Activated naive CD8-positive, alpha-beta T cell treated with anti-CD3 and anti-CD28 coated beads, Interleukin-2, amount 10 ng/mL, durations not matched to agents 7 days and 5 days (primary cell): ENCODE measurements at regions not wholly inside any gene's neighbourhood (a gene's known extent, or its start where the extent isn't known, plus 50 kb on each side); places are given as distances from the start of the nearest gene placed in this dataset.

Source experiments
- ATAC-seq: fragments of 150-1000 bp; cut with Tn5 transposase; one replicate; pipeline ENCODE4 v1.10.0; 2021; ENCODE audit warnings: low read depth, moderate library complexity
- POLR2A ChIA-PET: fragments of 350-600 bp; sonication (Branson Sonifier 250); formaldehyde crosslinking; loops from one replicate; lab custom pipeline; 2021; ENCODE audit warnings: antibody characterized with exemption; lab: Charles Lee
- DNase-seq: peaks from one replicate; pipeline ENCODE4 v3.0.0; 2021
- H3K27ac Mint-ChIP-seq: one replicate; pipeline ENCODE4 v1.8.0; 2022; ENCODE audit warnings: mild to moderate bottlenecking, mixed read lengths
- H3K27me3 Mint-ChIP-seq: one replicate; pipeline ENCODE4 v1.8.0; 2022; ENCODE audit warnings: mild to moderate bottlenecking, moderate library complexity, mixed read lengths
- H3K36me3 Mint-ChIP-seq: one replicate; pipeline ENCODE4 v1.8.0; 2021; ENCODE audit warnings: mild to moderate bottlenecking, mixed read lengths
- H3K4me1 Mint-ChIP-seq: one replicate; pipeline ENCODE4 v1.8.0; 2021; ENCODE audit warnings: mixed read lengths
- H3K4me3 Mint-ChIP-seq: one replicate; pipeline ENCODE4 v1.8.0; 2022; ENCODE audit warnings: mild to moderate bottlenecking, moderate library complexity, mixed read lengths
- H3K9me3 Mint-ChIP-seq: one replicate; pipeline ENCODE4 v1.8.0; 2021; ENCODE audit warnings: mixed read lengths

DNA sequence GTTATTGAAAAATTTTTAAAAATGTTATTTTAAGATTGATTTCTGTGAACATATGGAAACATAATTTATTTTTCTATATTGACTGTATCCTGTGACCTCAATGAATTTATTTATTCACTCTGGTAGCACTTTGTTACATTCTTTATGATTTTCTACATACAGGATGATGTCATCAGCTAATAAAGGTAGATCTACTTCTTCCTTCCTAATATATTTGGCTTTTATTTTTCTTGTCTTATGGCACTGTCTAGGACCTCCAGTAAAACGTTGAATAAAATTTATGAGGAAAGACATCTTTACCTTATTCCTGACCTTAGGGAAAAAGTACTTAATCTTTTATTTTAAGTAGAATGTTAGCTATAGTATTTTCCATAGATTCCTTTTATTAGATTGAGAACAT lies 78.8 kb upstream of the MAF start:
- POLR2A ChIA-PET = no interaction called here
- H3K4me3 Mint-ChIP-seq = no peak overlapping the region
- H3K27me3 Mint-ChIP-seq = peaks cover 2% of the 10 kb centered on the region
- H3K9me3 Mint-ChIP-seq = no peaks in the 10 kb centered on the region
- ATAC-seq (no peak), DNase-seq (no peak)
- no peaks in the 10 kb centered on the region for H3K4me1 Mint-ChIP-seq
- H3K36me3 Mint-ChIP-seq = no peaks in the 10 kb centered on the region
- no peak overlapping the region for H3K27ac Mint-ChIP-seq

GRCh38 chr16:79677799-79678530 lies 77.4 kb upstream of the MAF start:
- no peak overlapping the region for H3K27ac Mint-ChIP-seq
- peaks cover 2% of the 10 kb centered on the region for H3K27me3 Mint-ChIP-seq
- H3K4me1 Mint-ChIP-seq = no peaks in the 10 kb centered on the region
- POLR2A ChIA-PET = no interaction called here
- no peak overlapping the region for H3K4me3 Mint-ChIP-seq
- DNase-seq = no peak
- H3K36me3 Mint-ChIP-seq = no peaks in the 10 kb centered on the region
- no peaks in the 10 kb centered on the region for H3K9me3 Mint-ChIP-seq
- no peak for ATAC-seq

- POLR2A ChIA-PET = no interaction called here
- H3K27ac Mint-ChIP-seq = no peak overlapping the region
- no peak for DNase-seq
- H3K36me3 Mint-ChIP-seq = no peaks in the 10 kb centered on the region
- ATAC-seq = no peak
- no peaks in the 10 kb centered on the region for H3K9me3 Mint-ChIP-seq
- H3K4me3 Mint-ChIP-seq = no peak overlapping the region
- H3K4me1 Mint-ChIP-seq = no peaks in the 10 kb centered on the region
- peaks cover 2% of the 10 kb centered on the region for H3K27me3 Mint-ChIP-seq
Observed at GRCh38 chr16:79673635-79674034, 73.1 kb upstream of the MAF start.

GRCh38 chr16:79672524-79672923 lies 72.0 kb upstream of the MAF start:
- Mint-ChIP-seq H3K9me3 (no peaks in the 10 kb centered on the region), H3K27ac (no peak overlapping the region), H3K36me3 (no peaks in the 10 kb centered on the region), H3K4me1 (no peaks in the 10 kb centered on the region), H3K4me3 (no peak overlapping the region), H3K27me3 (peaks cover 3% of the 10 kb centered on the region)
- POLR2A ChIA-PET = no interaction called here
- no peak for ATAC-seq
- DNase-seq = no peak

DNA sequence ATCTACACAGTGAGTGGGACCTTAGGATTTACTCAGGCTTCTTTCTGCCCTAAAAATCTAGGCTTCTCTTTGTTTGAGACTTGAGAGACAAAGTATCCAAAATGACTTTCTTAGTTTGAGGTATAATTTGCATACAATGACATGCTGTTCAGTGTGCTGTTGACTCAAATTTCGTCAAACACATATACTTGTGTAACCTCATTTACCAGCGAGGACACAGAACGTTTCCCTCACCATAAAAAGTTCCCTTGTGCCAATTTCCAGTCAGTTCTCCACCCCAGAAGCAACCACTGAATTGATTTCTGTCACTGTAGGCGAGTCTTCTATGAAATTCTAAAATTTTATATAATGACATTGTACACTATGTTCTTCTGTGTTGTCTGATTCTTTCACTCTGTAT lies 68.0 kb upstream of the MAF start:
- POLR2A ChIA-PET = no interaction called here
- Mint-ChIP-seq H3K9me3 (no peaks in the 10 kb centered on the region), H3K27me3 (peaks cover 6% of the 10 kb centered on the region), H3K36me3 (no peaks in the 10 kb centered on the region), H3K4me1 (no peaks in the 10 kb centered on the region), H3K27ac (no peak overlapping the region), H3K4me3 (no peak overlapping the region)
- ATAC-seq (no peak), DNase-seq (no peak)

GRCh38 chr16:79665970-79666369 lies 65.4 kb upstream of the MAF start:
- ATAC-seq (no peak), DNase-seq (no peak)
- Mint-ChIP-seq H3K36me3 (no peaks in the 10 kb centered on the region), H3K27ac (no peak overlapping the region), H3K4me3 (no peak overlapping the region), H3K4me1 (no peaks in the 10 kb centered on the region), H3K9me3 (no peaks in the 10 kb centered on the region), H3K27me3 (peaks cover 4% of the 10 kb centered on the region)
- POLR2A ChIA-PET = no interaction called here

DNA sequence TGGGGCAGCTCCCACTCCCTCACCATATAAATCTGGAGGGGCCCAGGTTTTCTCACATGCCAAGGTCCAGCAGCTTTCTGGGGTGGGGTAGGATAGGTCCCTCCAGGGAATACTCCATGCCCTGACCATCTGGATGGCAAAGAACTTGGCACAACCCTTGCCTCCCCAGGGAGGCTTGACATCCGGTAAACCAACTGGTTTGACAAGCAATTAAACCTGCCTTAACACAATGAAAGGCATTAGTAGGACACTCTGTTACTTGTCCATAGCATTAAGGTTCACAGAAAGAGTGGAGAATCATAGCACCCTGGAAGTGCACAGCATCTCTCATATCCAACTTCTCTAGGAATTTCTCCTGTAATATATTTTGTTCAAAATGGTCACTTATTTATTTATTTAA lies 63.9 kb upstream of the MAF start:
- DNase-seq (no peak), ATAC-seq (no peak)
- Mint-ChIP-seq H3K9me3 (no peaks in the 10 kb centered on the region), H3K36me3 (no peaks in the 10 kb centered on the region), H3K27ac (no peak overlapping the region), H3K4me1 (no peaks in the 10 kb centered on the region), H3K27me3 (peaks cover 4% of the 10 kb centered on the region), H3K4me3 (no peak overlapping the region)
- POLR2A ChIA-PET = no interaction called here

- no peak overlapping the region for H3K4me3 Mint-ChIP-seq
- ATAC-seq = no peak
- POLR2A ChIA-PET = no interaction called here
- no peak overlapping the region for H3K27ac Mint-ChIP-seq
- no peaks in the 10 kb centered on the region for H3K4me1 Mint-ChIP-seq
- peaks cover 4% of the 10 kb centered on the region for H3K27me3 Mint-ChIP-seq
- no peaks in the 10 kb centered on the region for H3K36me3 Mint-ChIP-seq
- H3K9me3 Mint-ChIP-seq = no peaks in the 10 kb centered on the region
- DNase-seq = no peak
Observed at GRCh38 chr16:79662669-79663313, 62.3 kb upstream of the MAF start.

- Mint-ChIP-seq H3K9me3 (no peaks in the 10 kb centered on the region), H3K27me3 (no peaks in the 10 kb centered on the region), H3K4me3 (no peak overlapping the region), H3K36me3 (no peaks in the 10 kb centered on the region), H3K27ac (no peak overlapping the region), H3K4me1 (no peaks in the 10 kb centered on the region)
- DNase-seq (no peak), ATAC-seq (no peak)
- POLR2A ChIA-PET = no interaction called here
Observed at GRCh38 chr16:79662122-79662521, 61.6 kb upstream of the MAF start.

GRCh38 chr16:79661578-79661977 lies 61.0 kb upstream of the MAF start:
- no peaks in the 10 kb centered on the region for H3K36me3 Mint-ChIP-seq
- POLR2A ChIA-PET = no interaction called here
- DNase-seq (no peak), ATAC-seq (no peak)
- H3K4me1 Mint-ChIP-seq = no peaks in the 10 kb centered on the region
- H3K4me3 Mint-ChIP-seq = no peak overlapping the region
- H3K9me3 Mint-ChIP-seq = no peaks in the 10 kb centered on the region
- H3K27ac Mint-ChIP-seq = no peak overlapping the region
- no peaks in the 10 kb centered on the region for H3K27me3 Mint-ChIP-seq

DNA sequence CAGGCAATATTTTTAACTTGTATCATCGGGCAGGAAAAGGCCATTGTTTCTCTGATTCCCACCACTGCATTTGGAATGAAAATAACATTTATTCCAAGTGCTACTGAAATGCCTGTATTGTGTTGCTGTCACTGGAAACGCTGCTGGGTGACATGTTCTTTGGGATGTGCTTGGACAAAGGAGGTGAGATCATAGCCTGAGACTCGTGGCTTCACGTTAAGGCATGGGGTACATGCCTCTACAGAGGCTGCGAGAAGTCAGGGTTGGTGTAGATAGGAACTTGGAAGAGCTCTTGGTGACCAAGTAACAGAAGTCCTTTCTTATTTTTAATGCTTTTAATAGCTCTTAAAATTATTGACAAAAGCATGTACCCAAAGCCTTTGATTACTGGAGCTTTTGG lies 58.8 kb upstream of the MAF start:
- Mint-ChIP-seq H3K4me1 (no peaks in the 10 kb centered on the region), H3K4me3 (no peak overlapping the region)

GRCh38 chr16:79658301-79659033 lies 57.9 kb upstream of the MAF start:
- Mint-ChIP-seq H3K27ac (no peak overlapping the region), H3K4me3 (no peak overlapping the region), H3K27me3 (peaks cover 3% of the 10 kb centered on the region), H3K4me1 (no peaks in the 10 kb centered on the region), H3K9me3 (no peaks in the 10 kb centered on the region), H3K36me3 (no peaks in the 10 kb centered on the region)
- no peak for DNase-seq
- ATAC-seq = no peak
- POLR2A ChIA-PET = no interaction called here

More for the DNA sequence above, 58.8 kb upstream of the MAF start:
- Mint-ChIP-seq H3K36me3 (no peaks in the 10 kb centered on the region), H3K27ac (no peak overlapping the region), H3K27me3 (peaks cover 3% of the 10 kb centered on the region), H3K9me3 (no peaks in the 10 kb centered on the region)
- POLR2A ChIA-PET = no interaction called here
- ATAC-seq (no peak), DNase-seq (no peak)

GRCh38 chr16:79656553-79657115 lies 56.1 kb upstream of the MAF start:
- H3K27ac Mint-ChIP-seq = no peak overlapping the region
- H3K36me3 Mint-ChIP-seq = no peaks in the 10 kb centered on the region
- no peaks in the 10 kb centered on the region for H3K9me3 Mint-ChIP-seq
- POLR2A ChIA-PET = no interaction called here
- no peak for ATAC-seq
- H3K4me3 Mint-ChIP-seq = no peak overlapping the region
- H3K4me1 Mint-ChIP-seq = no peaks in the 10 kb centered on the region
- peaks cover 3% of the 10 kb centered on the region for H3K27me3 Mint-ChIP-seq
- no peak for DNase-seq
